WTC11 (cell line): ENCODE measurements at regions not wholly inside any gene's neighbourhood (a gene's known extent, or its start where the extent isn't known, plus 50 kb on each side); places are given as distances from the start of the nearest gene placed in this dataset. TPM values are rescaled to one million over a fixed set of nuclear protein-coding genes. Genes with fewer than 3 reads are reported as not detected.

ENCODE experiments used
- microRNA-seq: library from miRNA; unstranded; fragments of <30 nt; microRNA quantifications from one replicate; pipeline ENCODE4 v1.2.0, GENCODE V29; 2022; ENCODE audit warnings: borderline number of aligned reads

Small RNAs in the stretch of these regions (microRNA-seq; reads per million reads assigned to microRNA genes)
- gene MIR8054 = not detected
